RWPE2 (cell line): ENCODE measurements at regions not wholly inside any gene's neighbourhood (a gene's known extent, or its start where the extent isn't known, plus 50 kb on each side); places are given as distances from the start of the nearest gene placed in this dataset.

Experiments
- ATAC-seq: fragments of 200-7000 bp; cut with Tn5 transposase; 3 replicates; pipeline ENCODE4 v1.9.1; 2021; ENCODE audit warnings: low read depth
- DNase-seq: peaks from one replicate; pipeline ENCODE4 v3.0.0-alpha.2; 2020; ENCODE audit warnings: low spot score
- H3K27ac ChIP-seq: fragments of 450-650 bp; 2 replicates; pipeline ENCODE4 v1.5.1; 2017; ENCODE audit warnings: mild to moderate bottlenecking; ENCODE audit not compliant: poor library complexity, severe bottlenecking
- H3K27me3 ChIP-seq: fragments of 250-450 bp; sonication (Bioruptor Pico); 2 replicates; pipeline ENCODE4 v1.5.1; 2021; ENCODE audit warnings: mild to moderate bottlenecking, moderate library complexity; ENCODE audit not compliant: insufficient read depth, poor library complexity, severe bottlenecking
- H3K36me3 ChIP-seq: fragments of 250-450 bp; sonication (Bioruptor Pico); 2 replicates; pipeline ENCODE4 v1.5.1; 2020; ENCODE audit warnings: low read depth, mild to moderate bottlenecking, moderate library complexity
- H3K4me1 ChIP-seq: fragments of 250-450 bp; sonication (Bioruptor Pico); 2 replicates; pipeline ENCODE4 v1.5.1; 2021; ENCODE audit warnings: mild to moderate bottlenecking, moderate library complexity; ENCODE audit not compliant: insufficient read depth, poor library complexity, severe bottlenecking
- H3K4me3 ChIP-seq: fragments of 250-450 bp; sonication (Bioruptor Pico); 2 replicates; pipeline ENCODE4 v1.5.1; 2021; ENCODE audit warnings: mild to moderate bottlenecking, moderate library complexity; ENCODE audit not compliant: severe bottlenecking
- H3K9me3 ChIP-seq: fragments of 250-450 bp; sonication (Bioruptor Pico); 2 replicates; pipeline ENCODE4 v1.5.1; 2021; ENCODE audit warnings: mild to moderate bottlenecking, moderate library complexity; ENCODE audit not compliant: severe bottlenecking
- CTCF ChIP-seq: fragments of 450-650 bp; IDR thresholded peaks from one replicate; pipeline ENCODE4 v1.5.1; 2017; ENCODE audit warnings: mild to moderate bottlenecking, moderate library complexity; ENCODE audit not compliant: poor library complexity, severe bottlenecking

- Histone ChIP-seq H3K27me3 (no peaks in the 10 kb centered on the region), H3K27ac (no peak overlapping the region), H3K9me3 (no peaks in the 10 kb centered on the region), H3K36me3 (no peaks in the 10 kb centered on the region), H3K4me1 (no peaks in the 10 kb centered on the region), H3K4me3 (no peak overlapping the region)
- ATAC-seq (no peak), DNase-seq (no peak)
- TF ChIP-seq CTCF: no peak
Observed at GRCh38 chr4:120540625-120541024, 381.9 kb downstream of the PRDM5 start.

- DNase-seq: no peak
- no peak for TF ChIP-seq CTCF
- Histone ChIP-seq H3K27me3 (no peaks in the 10 kb centered on the region), H3K9me3 (no peaks in the 10 kb centered on the region), H3K27ac (no peak overlapping the region), H3K36me3 (no peaks in the 10 kb centered on the region), H3K4me1 (no peaks in the 10 kb centered on the region), H3K4me3 (no peak overlapping the region)
- ATAC-seq: no peak
Observed at GRCh38 chr4:120536884-120537283, 385.6 kb downstream of the PRDM5 start.

- TF ChIP-seq CTCF: no peak
Observed at GRCh38 chr4:120528428-120528827, 394.1 kb downstream of the PRDM5 start.

GRCh38 chr4:120526033-120526432 is 396.5 kb downstream of the PRDM5 start:
- DNase-seq: no peak
- H3K9me3 ChIP-seq: no peaks in the 10 kb centered on the region
- no peaks in the 10 kb centered on the region for H3K36me3 ChIP-seq
- no peak overlapping the region for H3K4me3 ChIP-seq
- ATAC-seq: no peak
- no peaks in the 10 kb centered on the region for H3K4me1 ChIP-seq
- no peak overlapping the region for H3K27ac ChIP-seq
- H3K27me3 ChIP-seq: no peaks in the 10 kb centered on the region
- TF ChIP-seq CTCF: no peak

More at GRCh38 chr4:120528428-120528827, 394.1 kb downstream of the PRDM5 start:
- Histone ChIP-seq H3K27ac (no peak overlapping the region), H3K36me3 (no peaks in the 10 kb centered on the region), H3K9me3 (no peaks in the 10 kb centered on the region), H3K4me1 (no peaks in the 10 kb centered on the region), H3K27me3 (no peaks in the 10 kb centered on the region), H3K4me3 (no peak overlapping the region)
- ATAC-seq: no peak
- no peak for DNase-seq

- Histone ChIP-seq H3K4me1 (no peaks in the 10 kb centered on the region), H3K36me3 (no peaks in the 10 kb centered on the region), H3K4me3 (no peak overlapping the region), H3K27me3 (no peaks in the 10 kb centered on the region), H3K9me3 (no peaks in the 10 kb centered on the region), H3K27ac (no peak overlapping the region)
- ATAC-seq: no peak
- no peak for TF ChIP-seq CTCF
- no peak for DNase-seq
Observed at GRCh38 chr4:120525106-120525505, 397.4 kb downstream of the PRDM5 start.
